GM20431 (cell line): ENCODE measurements at regions not wholly inside any gene's neighbourhood (a gene's known extent, or its start where the extent isn't known, plus 50 kb on each side); places are given as distances from the start of the nearest gene placed in this dataset.
"Not testable (repeated sequence)": the region's sequence is repeated elsewhere in the genome, so short reads cannot be mapped to it uniquely, and the experiment has no call there.

ENCODE experiments used
- in situ Hi-C: fragments of 300-500 bp; cut with MseI, MboI; formaldehyde crosslinking; loops from one replicate; pipeline ENCODE4 v1.15.0; 2020; ENCODE audit warnings: low sequenced_read_pairs; ENCODE audit not compliant: unreplicated experiment

DNA sequence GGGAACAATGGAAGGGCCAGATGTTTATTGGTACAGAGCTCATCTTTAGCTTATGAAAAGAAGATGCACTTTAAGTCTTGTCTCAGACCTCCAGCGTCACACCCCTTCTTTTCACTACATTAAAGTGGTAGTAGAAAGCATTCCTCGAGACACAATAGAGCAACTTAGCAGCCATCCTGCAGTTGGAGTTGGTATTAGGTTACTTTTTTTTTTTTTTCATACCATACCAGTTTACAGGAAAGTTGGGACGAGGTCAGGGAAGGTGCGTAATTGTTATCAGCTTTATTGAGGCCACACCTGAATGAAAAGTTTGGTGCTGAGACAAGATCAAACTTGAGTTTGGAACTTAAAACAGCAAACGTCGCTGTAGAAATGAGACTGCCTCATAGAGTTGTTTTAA is 203.8 kb downstream of the SOX2 start:
- in situ Hi-C loops, result no loop called here

- in situ Hi-C loops, result no loop called here
Observed at GRCh38 chr3:181916013-181916412, 204.3 kb downstream of the SOX2 start.

DNA sequence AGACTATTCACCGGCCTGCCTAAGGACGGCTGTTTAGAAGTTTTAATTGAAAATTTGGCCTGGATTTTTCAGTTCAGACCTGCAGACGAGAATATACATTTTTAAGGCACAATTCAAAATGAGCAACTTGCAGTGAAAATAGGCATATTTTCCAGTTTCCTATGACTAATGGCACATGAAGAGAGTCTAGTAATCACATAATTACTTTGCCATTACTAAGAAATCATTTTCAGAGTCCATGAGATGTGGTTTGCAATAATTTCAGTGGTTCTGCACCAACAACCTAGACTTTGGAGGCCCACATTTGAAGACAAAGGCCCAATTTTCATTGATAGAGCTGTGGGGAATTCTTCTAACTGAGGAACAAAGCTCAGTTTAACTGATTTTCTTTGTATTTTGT is 205.3 kb downstream of the SOX2 start:
- in situ Hi-C loops, result no loop called here

DNA sequence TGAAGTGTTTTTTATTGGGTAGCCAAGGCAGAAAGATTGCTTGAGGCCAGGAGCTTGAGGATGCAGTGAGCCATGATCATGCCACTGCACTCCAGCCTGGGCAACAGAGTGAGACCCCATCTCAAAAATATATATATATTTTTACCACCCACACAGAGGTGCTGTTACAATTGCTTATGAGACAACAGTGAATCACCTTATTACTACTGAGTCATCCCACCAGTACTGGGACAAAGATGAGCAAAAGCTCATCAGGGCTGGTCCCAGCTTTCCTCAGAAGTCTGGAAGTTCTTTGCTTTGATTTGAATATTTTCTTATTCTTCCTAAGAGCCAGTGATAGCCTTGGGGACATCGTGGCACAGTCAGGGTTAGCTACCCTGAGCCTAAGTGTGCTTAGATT is 207.7 kb downstream of the SOX2 start:
- in situ Hi-C loops, result no loop called here

GRCh38 chr3:181920409-181920808 is 208.7 kb downstream of the SOX2 start:
- in situ Hi-C loops, result no loop called here

DNA sequence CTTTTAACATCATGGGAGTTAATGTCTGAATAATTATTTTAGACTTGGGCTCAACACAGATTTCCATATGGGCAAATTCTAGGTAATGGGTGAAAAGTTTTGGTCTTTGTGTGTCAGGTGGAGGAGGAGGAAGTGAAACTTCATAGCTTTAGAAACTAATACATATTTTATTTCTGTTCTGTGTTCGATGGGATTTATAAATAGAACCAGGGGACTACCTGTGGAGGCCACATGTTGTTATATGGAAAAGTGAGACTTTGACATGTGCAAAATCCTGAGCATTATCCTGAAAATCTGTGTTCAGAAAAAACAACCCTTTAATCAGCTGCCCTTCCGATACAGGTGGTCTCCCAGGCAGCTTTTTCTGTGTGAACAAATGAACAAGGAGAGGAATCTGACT is 209.5 kb downstream of the SOX2 start:
- in situ Hi-C loops, result no loop called here

DNA sequence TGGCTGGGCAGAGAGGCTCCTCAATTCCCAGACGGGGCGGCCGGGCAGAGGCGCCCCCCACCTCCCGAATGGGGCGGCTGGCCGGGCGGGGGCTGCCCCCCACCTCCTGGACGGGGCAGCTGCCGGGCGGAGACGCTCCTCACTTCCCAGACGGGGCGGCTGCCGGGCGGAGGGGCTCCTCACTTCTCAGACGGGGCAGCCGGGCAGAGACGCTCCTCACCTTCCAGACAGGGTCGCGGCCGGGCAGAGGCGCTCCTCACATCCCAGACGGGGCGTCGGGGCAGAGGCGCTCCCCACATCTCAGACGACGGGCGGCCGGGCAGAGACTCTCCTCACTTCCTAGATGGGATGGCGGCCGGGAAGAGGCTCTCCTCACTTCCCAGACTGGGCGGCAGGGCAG is 214.1 kb downstream of the SOX2 start:
- in situ Hi-C loops, result not testable (repeated sequence)

- in situ Hi-C loops, result no loop called here
Observed at GRCh38 chr3:181929501-181929900, 217.8 kb downstream of the SOX2 start.

- in situ Hi-C loops, result no loop called here
Observed at GRCh38 chr3:181930105-181930504, 218.4 kb downstream of the SOX2 start.

DNA sequence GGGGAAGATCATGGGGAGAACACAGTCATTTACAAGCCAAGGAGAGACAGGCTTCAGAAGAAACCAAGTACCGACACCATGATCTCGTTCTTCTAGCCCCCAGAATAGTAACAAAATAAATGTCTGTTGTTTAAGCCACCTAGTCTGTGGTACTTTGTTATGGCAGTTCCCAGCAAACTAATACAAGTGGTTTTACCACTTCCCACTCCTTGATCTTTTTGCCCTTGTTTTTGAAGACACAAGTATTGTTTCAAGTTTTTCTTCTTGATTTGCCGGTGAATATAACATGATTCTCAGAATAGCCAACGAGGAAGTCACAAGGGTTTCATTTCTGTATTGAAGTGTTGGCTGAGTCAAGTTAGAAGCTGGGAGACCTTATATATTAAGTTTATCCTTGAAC is 220.3 kb downstream of the SOX2 start:
- in situ Hi-C loops, result no loop called here

DNA sequence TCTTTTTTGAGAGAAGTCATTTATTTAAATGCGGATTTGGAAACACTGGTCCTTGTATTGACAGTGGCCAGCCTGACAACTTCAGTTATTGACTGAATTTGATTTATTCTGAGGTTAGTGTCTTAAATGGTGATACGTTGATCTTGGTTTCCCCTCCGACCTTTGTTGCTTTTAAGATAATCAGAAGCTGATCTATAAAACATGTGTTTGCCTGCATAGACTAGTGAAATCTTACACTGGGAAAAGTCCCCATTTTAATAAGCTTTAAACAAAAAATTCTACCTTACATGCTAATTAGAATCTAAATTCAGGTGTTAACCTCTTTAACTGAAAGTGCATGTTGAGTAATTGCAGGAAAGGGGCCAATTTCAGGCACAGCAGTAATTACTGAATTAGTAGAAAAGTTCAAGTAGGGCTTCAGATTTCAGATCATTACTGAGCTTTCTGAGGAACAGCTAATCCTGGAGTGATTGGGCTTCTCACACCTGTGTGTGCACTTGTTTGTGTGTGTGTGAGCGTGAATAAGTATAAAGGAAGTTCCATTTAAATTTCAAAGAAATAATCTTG is 221.4 kb downstream of the SOX2 start:
- in situ Hi-C loops, result no loop called here

DNA sequence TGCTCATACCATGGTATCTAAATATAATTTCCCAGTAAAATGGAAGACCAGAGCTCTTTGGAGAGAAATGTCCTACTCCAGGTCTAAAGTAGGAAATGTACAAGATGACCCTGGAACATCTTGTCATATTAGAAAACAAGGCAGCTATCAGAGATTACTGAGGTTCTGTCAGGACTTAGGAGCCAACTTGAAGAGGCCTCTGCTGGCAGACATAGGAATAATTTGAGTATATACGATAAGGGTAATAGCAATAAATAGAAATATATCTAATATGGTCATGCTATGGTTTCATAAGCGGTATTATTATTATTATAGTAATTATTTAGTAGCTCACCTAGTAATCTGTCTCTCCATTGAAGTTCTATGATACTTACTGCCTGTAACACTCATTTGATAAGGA is 224.2 kb downstream of the SOX2 start:
- in situ Hi-C loops, result no loop called here

- in situ Hi-C loops, result no loop called here
Observed at GRCh38 chr3:181936774-181937173, 225.0 kb downstream of the SOX2 start.

DNA sequence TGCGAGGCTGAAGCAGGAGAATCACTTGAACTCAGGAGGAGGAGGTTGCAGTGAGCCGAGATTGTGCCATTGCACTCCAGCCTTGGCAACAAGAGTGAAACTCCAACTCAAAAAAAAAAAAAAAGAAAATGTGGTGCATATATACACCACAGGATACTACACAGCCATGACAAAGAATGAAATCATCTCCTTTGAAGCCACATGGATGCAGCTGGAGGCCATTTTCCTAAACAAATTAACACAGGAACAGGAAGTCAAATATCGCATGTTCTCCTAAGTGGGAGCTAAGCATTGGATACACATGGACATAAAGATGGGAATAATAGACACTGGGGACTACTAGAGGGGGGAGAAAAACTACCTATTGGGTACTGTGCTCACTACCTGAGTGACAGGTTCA is 226.9 kb downstream of the SOX2 start:
- in situ Hi-C loops, result not testable (repeated sequence)

GRCh38 chr3:181940703-181941102 is 229.0 kb downstream of the SOX2 start:
- in situ Hi-C loops, result no loop called here

DNA sequence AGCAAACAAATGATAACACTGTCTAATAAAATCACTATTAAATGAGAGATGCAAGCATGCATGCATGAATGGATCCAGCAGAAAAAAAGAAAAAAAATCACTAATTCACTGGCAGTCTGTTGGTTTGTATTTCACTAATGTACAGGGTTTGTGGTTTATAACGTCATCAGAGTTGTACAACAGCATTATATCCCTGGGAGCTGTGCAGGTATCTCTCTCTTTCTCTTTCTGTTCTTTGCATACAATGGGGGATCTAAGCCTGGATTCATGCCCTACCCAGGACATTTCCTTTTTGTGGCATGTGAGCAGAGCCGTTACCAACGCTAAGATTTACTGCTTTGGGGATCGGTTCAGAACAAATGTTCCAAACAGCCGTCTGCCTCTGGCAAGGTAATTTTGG is 229.5 kb downstream of the SOX2 start:
- in situ Hi-C loops, result no loop called here

DNA sequence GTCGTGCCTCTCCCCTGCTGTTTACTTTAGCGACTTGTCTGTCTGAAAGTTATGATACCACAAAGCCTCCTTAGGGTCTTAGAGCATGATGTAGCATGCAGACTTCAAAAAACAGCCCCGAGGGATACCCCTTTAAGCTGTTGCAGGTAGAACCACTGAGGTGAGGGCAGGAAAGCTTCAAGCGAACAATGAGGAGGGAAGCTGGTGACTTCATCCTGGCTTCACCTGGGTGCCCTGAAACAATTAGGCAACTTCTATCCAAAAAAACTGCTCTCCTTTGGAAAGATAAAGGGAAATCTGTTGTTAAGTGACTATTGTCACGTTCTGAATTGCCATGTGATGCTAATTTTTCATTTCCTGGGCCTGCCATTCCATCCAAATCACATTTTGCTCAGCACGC is 231.6 kb downstream of the SOX2 start:
- in situ Hi-C loops, result no loop called here

DNA sequence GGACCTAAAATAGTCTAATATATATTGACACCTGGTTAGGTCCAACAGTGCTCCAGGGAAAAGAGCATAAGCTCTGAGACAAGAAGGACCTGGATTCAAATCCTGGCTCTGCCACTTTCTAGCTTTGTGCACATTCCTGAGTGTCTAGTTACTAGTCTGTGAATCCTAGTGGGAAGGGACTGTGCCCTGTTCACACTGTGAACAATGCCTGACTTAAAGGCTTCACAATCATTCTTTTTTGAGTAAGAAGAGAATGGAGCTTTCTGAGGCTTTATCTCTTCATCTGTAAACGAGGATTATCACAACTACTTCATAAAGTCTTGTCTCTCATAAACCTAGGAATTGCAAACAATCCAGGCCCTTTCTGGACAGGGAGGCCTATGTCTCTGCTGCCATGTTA is 235.9 kb downstream of the SOX2 start:
- in situ Hi-C loops, result no loop called here

DNA sequence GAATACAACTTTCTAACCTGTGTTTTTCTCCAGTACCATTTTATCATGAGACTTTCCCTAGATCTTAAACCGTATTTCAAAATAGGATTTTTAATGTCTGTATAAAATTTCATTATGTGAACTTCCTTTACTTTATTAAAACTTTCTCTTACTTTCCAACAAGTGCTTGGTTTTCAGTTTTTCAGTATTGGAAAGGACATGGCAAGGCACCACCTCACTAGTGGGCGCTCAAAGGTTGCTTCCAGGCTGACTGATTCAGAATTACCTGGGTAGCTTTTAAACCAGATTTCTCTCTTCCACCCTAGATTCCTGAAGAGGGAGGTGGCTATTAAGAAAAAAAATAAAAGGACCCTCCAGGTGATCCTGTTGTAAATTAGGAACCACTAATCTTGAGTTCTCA is 236.6 kb downstream of the SOX2 start:
- in situ Hi-C loops, result no loop called here

DNA sequence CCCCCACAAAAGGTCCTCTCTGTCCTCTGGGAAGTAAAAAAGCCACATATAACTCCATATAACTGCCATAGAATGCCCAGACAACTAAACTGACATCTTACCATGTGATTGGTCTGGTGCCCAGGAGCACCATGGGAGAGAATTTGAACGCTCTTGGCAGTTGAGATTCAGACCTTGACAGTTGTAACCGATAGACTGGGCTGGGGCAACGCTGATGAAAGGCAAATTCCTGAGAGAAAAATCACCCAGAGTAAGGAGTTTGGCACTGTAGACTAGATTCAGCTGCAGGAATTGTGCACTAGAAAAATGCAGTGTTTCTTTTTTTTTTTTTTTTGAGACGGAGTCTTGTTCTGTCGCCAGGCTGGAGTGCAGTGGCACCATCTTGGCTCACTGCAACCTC is 240.5 kb downstream of the SOX2 start:
- in situ Hi-C loops, result no loop called here

- in situ Hi-C loops, result no loop called here
Observed at GRCh38 chr3:181952929-181953328, 241.2 kb downstream of the SOX2 start.

GRCh38 chr3:181955566-181955965 is 243.8 kb downstream of the SOX2 start:
- in situ Hi-C loops, result no loop called here

DNA sequence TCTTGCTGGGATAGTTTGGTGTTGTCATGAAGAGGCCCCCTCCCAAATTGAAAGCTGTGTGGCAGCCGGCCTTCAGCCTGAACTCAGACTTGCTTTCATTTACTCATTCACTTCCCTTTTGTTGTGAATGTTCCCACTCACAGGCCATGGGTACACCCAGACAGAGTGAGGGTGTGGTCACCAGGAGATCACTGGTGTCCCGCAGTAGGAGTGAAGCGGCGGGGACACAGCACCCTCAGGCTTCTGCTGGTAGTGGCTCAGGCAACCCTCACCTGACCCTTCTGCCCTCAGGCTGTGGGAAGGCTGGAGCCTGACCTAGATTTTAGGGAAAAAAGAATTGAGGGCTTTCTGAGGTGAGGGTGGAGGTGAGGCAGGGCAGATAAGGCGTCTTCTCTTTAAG is 244.4 kb downstream of the SOX2 start:
- in situ Hi-C loops, result no loop called here
